HL-60/S4 treated with retinoic acid at 250 ng/mL for 4 days and 3 days (cell line): ENCODE measurements at regions not wholly inside any gene's neighbourhood (a gene's known extent, or its start where the extent isn't known, plus 50 kb on each side); places are given as distances from the start of the nearest gene placed in this dataset.

Source experiments
- in situ Hi-C: fragments of 300-500 bp; cut with MboI; formaldehyde crosslinking; loops from 2 replicates; pipeline ENCODE4 v1.7.0; 2022; ENCODE audit warnings: low sequenced_read_pairs

GRCh38 chr12:19852100-19852855, 413.0 kb downstream of the AEBP2 start:
- in situ Hi-C loops, result no loop called here

GRCh38 chr12:19855851-19856250, 416.6 kb downstream of the AEBP2 start:
- in situ Hi-C loops, result no loop called here

- in situ Hi-C loops, result no loop called here
These were observed 417.1 kb downstream of the AEBP2 start for GRCh38 chr12:19856389-19856788.

GRCh38 chr12:19857204-19857603, 417.9 kb downstream of the AEBP2 start:
- in situ Hi-C loops, result no loop called here

GRCh38 chr12:19867151-19867550, 427.9 kb downstream of the AEBP2 start:
- in situ Hi-C loops, result no loop called here

- in situ Hi-C loops, result no loop called here
These were observed 428.7 kb downstream of the AEBP2 start for GRCh38 chr12:19867970-19868369.

GRCh38 chr12:19869413-19869812, 430.1 kb downstream of the AEBP2 start:
- in situ Hi-C loops, result no loop called here

GRCh38 chr12:19872621-19873540, 433.6 kb downstream of the AEBP2 start:
- in situ Hi-C loops, result no loop called here

GRCh38 chr12:19880076-19880475, 440.8 kb downstream of the AEBP2 start:
- in situ Hi-C loops, result no loop called here

GRCh38 chr12:19880721-19881120, 441.4 kb downstream of the AEBP2 start:
- in situ Hi-C loops, result no loop called here

GRCh38 chr12:19882346-19882745, 443.1 kb downstream of the AEBP2 start:
- in situ Hi-C loops, result no loop called here

- in situ Hi-C loops, result no loop called here
These were observed 444.8 kb downstream of the AEBP2 start for GRCh38 chr12:19884021-19884492.

GRCh38 chr12:19885093-19885812, 446.0 kb downstream of the AEBP2 start:
- in situ Hi-C loops, result no loop called here

GRCh38 chr12:19886065-19886464, 446.8 kb downstream of the AEBP2 start:
- in situ Hi-C loops, result no loop called here

- in situ Hi-C loops, result no loop called here
These were observed 447.4 kb downstream of the AEBP2 start for GRCh38 chr12:19886639-19887064.

GRCh38 chr12:19890024-19890423, 450.7 kb downstream of the AEBP2 start:
- in situ Hi-C loops, result no loop called here

- in situ Hi-C loops, result no loop called here
These were observed 452.8 kb downstream of the AEBP2 start for GRCh38 chr12:19891936-19892591.

GRCh38 chr12:19893514-19893913, 454.2 kb downstream of the AEBP2 start:
- in situ Hi-C loops, result no loop called here

GRCh38 chr12:19894050-19894449, 454.8 kb downstream of the AEBP2 start:
- in situ Hi-C loops, result no loop called here

- in situ Hi-C loops, result no loop called here
These were observed 455.5 kb downstream of the AEBP2 start for GRCh38 chr12:19894803-19895202.
